OCI-LY7 (cell line): ENCODE measurements at regions not wholly inside any gene's neighbourhood (a gene's known extent, or its start where the extent isn't known, plus 50 kb on each side); places are given as distances from the start of the nearest gene placed in this dataset.

Experiments
- EZH2phosphoT487 ChIP-seq: fragments of 200-600 bp; sonication (generic); IDR thresholded peaks from 2 replicates; pipeline ENCODE4 v1.6.1; 2018; ENCODE audit warnings: low read depth, borderline replicate concordance, mild to moderate bottlenecking, mixed run types, antibody characterized with exemption, low read length, moderate library complexity, mixed read lengths
- TF ChIP-seq, protein P1 (sequence below): fragments of 200-600 bp; sonication (generic); conservative IDR thresholded peaks from 2 replicates; pipeline ENCODE4 v1.5.1; 2014; ENCODE audit warnings: mild to moderate bottlenecking, antibody characterized with exemption, low read length, moderate library complexity, mixed read lengths

DNA sequence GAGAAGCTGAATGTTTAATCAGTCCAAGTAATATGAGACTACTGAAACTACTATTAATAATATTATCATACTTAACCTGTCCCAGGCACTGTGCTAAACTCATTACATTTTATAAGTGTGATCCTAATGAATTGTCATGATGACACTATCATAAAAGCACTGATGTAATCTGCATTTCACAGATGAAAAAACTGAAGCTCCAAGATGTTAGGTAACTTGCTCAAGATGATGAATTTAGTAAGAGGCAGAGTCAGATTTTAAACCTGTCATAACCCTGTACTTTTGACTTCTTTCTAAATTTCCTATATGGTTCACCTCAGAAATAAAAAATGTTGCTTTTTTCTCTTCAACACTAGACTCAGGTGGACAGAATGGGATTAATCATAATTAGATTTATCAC is 237.6 kb downstream of the ALDH8A1 start:
- TF ChIP-seq, protein P1, sequence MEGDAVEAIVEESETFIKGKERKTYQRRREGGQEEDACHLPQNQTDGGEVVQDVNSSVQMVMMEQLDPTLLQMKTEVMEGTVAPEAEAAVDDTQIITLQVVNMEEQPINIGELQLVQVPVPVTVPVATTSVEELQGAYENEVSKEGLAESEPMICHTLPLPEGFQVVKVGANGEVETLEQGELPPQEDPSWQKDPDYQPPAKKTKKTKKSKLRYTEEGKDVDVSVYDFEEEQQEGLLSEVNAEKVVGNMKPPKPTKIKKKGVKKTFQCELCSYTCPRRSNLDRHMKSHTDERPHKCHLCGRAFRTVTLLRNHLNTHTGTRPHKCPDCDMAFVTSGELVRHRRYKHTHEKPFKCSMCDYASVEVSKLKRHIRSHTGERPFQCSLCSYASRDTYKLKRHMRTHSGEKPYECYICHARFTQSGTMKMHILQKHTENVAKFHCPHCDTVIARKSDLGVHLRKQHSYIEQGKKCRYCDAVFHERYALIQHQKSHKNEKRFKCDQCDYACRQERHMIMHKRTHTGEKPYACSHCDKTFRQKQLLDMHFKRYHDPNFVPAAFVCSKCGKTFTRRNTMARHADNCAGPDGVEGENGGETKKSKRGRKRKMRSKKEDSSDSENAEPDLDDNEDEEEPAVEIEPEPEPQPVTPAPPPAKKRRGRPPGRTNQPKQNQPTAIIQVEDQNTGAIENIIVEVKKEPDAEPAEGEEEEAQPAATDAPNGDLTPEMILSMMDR: no peak
- no peak for TF ChIP-seq EZH2phosphoT487
